HG03442 (cell line): ENCODE measurements at regions not wholly inside any gene's neighbourhood (a gene's known extent, or its start where the extent isn't known, plus 50 kb on each side); places are given as distances from the start of the nearest gene placed in this dataset.

ENCODE experiments used
- ATAC-seq: cut with Tn5 transposase; IDR thresholded peaks from one replicate; pipeline ENCODE4 v1.9.1; 2021; ENCODE audit warnings: mild to moderate bottlenecking, moderate library complexity; ENCODE audit not compliant: unreplicated experiment

DNA sequence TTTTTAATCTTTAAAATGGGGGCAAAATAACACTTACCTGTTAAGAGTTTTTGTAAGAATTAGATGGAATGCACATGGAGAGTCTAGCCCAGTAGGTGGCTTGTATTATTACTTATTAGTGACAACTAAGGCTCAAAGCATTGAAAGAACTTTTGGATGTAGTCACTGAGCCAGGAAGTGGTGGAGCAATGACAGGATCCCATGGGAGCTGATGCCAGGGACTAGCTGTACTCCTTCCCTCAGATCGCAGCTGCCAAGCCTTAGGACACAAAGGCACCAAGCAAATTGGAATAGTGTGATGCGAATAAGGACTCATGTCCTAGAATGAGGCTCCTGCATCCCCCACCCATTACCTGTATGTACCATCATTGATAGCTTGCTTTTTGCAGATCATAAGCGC, 370.4 kb upstream of the RGMA start:
- ATAC-seq = no peak

- ATAC-seq = no peak
Measured at GRCh38 chr15:93458597-93458996, 369.6 kb upstream of the RGMA start.

- ATAC-seq = no peak
Measured at GRCh38 chr15:93454788-93455187, 365.8 kb upstream of the RGMA start.

GRCh38 chr15:93452537-93453211, 363.7 kb upstream of the RGMA start:
- no peak for ATAC-seq

- ATAC-seq = no peak
Measured at GRCh38 chr15:93451822-93452221, 362.8 kb upstream of the RGMA start.

GRCh38 chr15:93451265-93451664, 362.3 kb upstream of the RGMA start:
- no peak for ATAC-seq

- ATAC-seq = no peak
Measured at GRCh38 chr15:93449798-93450197, 360.8 kb upstream of the RGMA start.

GRCh38 chr15:93438310-93438709, 349.3 kb upstream of the RGMA start:
- no peak for ATAC-seq

DNA sequence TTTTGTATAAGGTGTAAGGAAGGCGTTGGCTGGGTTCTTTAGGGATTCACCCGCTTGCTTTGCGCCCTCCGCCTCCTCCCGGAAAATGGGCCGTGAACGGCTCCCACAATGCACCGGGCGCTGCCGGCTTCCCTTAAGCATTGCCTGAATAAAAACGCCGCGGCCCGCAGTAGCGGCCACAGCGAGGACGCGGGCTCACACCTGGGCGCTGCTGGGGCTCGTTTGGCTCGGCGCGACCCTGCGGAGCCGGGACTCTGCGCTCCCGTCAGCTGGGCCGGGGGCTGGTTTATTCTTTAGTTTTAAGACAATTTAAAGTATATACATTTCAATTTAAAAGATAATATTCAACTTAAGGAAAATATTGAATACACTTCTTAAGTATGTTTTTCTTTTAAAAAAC, 343.5 kb upstream of the RGMA start:
- ATAC-seq = no peak

DNA sequence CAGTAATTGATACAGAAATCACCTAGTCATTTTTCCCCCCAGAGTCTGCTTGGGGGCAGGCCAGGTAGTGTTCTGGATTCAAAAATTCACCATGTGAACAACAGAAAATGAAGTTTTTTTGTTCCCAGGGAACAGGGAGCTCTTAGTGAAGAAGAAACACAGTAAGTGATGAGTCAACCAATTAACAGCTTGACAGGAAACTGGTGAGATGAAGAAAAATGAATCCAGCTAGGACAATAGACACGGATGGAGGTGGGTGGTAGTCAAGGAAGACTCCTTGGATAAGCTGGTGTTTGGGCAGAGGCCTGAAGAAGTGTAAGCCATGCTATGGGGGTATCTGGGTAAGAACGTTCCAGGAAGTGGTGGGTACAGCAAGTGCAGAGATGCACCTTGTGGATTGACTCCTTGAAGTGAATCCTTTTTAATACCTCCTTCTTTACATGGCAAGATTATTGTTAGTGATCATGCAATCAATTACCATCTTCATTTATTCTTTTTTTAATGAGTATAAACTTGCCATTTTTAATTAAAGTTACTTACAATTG, 339.9 kb upstream of the RGMA start:
- no peak for ATAC-seq

DNA sequence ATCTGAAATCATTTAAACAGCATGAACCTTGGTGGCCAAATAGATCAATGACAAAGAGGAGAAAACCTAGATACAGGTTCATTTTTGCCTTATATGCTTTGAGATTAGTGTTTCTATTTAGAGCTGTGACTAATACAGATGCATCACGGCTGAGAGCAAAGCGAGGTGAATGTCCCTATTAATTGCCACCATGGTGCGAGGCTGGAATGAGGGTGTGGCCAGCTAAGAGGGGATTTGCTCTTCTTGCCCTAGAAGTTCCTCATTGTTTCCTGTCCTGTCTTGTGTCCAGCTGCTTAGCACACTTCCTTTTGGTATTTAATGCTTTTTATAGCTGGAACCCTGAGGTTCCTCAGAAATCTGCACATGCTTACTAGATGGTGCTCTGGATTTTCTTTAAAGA, 339.1 kb upstream of the RGMA start:
- ATAC-seq = no peak

GRCh38 chr15:93424131-93424530, 335.1 kb upstream of the RGMA start:
- ATAC-seq = no peak

DNA sequence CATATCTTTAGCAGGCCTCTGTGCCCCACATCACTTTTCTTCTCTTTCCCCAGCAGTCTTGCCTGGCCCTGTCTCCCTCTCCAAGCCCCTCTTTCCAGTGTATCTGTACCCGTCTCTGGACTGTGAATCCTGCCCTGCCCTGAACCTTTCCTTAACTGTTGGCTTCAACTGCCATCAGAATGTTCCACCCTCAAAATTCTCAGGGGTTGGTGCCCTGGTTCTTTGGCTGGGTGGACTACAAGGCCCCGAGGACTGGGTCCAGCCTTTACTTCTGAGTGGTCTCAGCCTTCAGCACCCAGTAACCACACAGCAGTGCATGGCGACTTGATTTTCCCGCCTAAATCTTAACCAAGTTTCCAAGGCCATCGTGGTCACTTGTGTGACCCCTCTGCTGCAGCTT, 333.5 kb upstream of the RGMA start:
- no peak for ATAC-seq

- ATAC-seq = no peak
Measured at GRCh38 chr15:93420477-93420876, 331.5 kb upstream of the RGMA start.

DNA sequence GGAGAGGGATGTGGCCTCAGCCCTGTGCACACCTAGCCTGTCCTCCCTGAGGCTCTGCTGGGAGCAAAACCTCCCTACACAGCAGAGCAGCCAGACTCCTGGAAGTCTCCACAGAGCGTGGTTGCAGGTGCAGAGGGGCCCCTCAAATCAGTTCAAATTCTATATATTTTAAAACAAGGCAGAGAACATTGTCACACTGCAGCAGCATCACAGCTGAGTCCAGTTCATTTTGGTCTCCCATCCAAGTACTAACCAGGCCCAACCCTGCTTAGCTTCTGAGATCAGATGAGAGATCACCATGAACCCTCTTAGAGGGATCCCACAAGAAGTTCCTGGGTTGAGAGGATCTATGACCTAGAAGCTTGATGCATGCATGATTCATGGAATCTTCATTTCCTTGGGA, 331.0 kb upstream of the RGMA start:
- ATAC-seq = no peak

- ATAC-seq = no peak
Measured at GRCh38 chr15:93418566-93418965, 329.6 kb upstream of the RGMA start.

- ATAC-seq = no peak
Measured at GRCh38 chr15:93417631-93418030, 328.6 kb upstream of the RGMA start.

- ATAC-seq = no peak
Measured at GRCh38 chr15:93417156-93417555, 328.1 kb upstream of the RGMA start.

GRCh38 chr15:93415576-93415975, 326.6 kb upstream of the RGMA start:
- no peak for ATAC-seq

GRCh38 chr15:93414576-93415231, 325.7 kb upstream of the RGMA start:
- no peak for ATAC-seq

DNA sequence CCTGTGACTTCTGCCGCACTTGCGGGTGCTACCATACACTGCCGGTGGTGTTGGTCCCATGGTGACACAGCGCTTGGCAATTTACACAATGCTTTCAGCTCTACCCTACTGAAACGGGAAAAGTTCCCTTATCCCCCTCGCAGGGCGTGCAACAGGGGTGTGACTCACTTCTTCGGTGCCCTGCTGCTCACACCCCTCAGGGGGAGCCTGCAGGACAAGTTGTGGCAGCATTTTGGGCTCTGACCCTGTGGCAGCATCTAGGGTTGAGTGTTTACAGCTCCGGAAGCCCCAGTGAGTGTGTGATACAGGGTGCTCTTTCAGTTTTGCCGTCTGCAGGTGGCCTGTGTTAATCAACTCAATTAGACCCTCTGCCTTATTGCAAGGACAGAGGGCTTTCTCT, 324.7 kb upstream of the RGMA start:
- ATAC-seq = no peak

GRCh38 chr15:93399121-93399520, 310.1 kb upstream of the RGMA start:
- no peak for ATAC-seq

DNA sequence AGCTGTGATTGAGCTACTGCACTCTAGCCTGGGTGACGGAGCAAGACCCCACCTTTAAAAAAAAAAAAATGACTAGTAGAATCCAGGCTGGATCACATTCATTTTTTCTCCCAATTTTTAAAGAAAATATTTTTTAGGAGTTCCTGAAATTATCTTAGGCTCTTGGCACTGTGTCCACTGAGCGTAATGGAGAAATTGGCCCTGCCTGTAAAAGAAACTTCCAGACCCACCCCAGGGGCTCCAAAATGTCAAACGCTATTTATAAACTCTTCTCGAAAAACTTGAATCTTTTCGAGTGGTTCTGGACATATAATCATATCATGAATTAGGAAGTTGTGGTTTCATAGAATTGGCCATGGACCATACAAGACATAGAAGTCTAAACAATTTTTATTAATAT, 300.2 kb upstream of the RGMA start:
- no peak for ATAC-seq
